PC-9 (cell line): ENCODE measurements at regions not wholly inside any gene's neighbourhood (a gene's known extent, or its start where the extent isn't known, plus 50 kb on each side); places are given as distances from the start of the nearest gene placed in this dataset.

Source experiments
- EZH2 ChIP-seq: fragments of 200-600 bp; sonication (generic); IDR thresholded peaks from 2 replicates; pipeline ENCODE4 v1.8.0; 2017; ENCODE audit warnings: antibody characterized with exemption, low read depth
- TF ChIP-seq, protein P1 (sequence below): fragments of 200-600 bp; sonication (generic); conservative IDR thresholded peaks from 2 replicates; pipeline ENCODE4 v1.6.1; 2017; ENCODE audit warnings: mixed run types, antibody characterized with exemption, mild to moderate bottlenecking, moderate library complexity

DNA sequence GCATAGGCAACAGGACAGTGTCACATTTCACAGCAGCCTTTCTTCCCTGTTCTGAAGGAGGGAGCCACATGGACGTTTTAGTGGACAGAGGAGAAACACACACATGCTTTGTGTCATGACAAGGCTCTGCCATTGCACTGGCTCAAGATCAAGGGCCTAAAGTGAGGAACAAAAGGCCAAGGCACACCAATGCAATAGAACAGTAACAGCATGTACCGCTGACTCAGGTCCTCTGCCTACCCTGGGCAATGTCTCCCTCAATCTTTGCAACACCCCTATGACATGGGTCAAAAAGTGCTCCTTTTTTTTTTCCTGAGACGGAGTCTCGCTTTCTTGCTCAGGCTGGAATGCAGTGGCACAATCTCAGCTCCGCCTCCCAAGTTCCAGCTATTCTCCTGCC lies 57.8 kb upstream of the SDK1 start:
- TF ChIP-seq, protein P1, sequence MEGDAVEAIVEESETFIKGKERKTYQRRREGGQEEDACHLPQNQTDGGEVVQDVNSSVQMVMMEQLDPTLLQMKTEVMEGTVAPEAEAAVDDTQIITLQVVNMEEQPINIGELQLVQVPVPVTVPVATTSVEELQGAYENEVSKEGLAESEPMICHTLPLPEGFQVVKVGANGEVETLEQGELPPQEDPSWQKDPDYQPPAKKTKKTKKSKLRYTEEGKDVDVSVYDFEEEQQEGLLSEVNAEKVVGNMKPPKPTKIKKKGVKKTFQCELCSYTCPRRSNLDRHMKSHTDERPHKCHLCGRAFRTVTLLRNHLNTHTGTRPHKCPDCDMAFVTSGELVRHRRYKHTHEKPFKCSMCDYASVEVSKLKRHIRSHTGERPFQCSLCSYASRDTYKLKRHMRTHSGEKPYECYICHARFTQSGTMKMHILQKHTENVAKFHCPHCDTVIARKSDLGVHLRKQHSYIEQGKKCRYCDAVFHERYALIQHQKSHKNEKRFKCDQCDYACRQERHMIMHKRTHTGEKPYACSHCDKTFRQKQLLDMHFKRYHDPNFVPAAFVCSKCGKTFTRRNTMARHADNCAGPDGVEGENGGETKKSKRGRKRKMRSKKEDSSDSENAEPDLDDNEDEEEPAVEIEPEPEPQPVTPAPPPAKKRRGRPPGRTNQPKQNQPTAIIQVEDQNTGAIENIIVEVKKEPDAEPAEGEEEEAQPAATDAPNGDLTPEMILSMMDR = no peak
- TF ChIP-seq EZH2 = no peak
